NB4 (cell line): ENCODE measurements at regions not wholly inside any gene's neighbourhood (a gene's known extent, or its start where the extent isn't known, plus 50 kb on each side); places are given as distances from the start of the nearest gene placed in this dataset.

Experiments
- DNase-seq: peaks from one replicate; pipeline ENCODE4 v3.0.0; 2010; ENCODE audit warnings: low read depth
- H3K4me3 ChIP-seq: one replicate; pipeline ENCODE4 v1.5.1; 2011; ENCODE audit warnings: mild to moderate bottlenecking, low read depth, low read length, moderate library complexity
- CTCF ChIP-seq: IDR thresholded peaks from one replicate; pipeline ENCODE4 v1.5.1; 2012; ENCODE audit warnings: low read depth, low read length
- MYC ChIP-seq: IDR thresholded peaks from 2 replicates; pipeline ENCODE4 v1.6.1; 2011; ENCODE audit warnings: low read depth, low read length
- POLR2A ChIP-seq: IDR thresholded peaks from 2 replicates; pipeline ENCODE4 v1.6.1; 2011; ENCODE audit warnings: mild to moderate bottlenecking; ENCODE audit not compliant: insufficient read length; ENCODE audit errors: extremely low read depth
- TF ChIP-seq, protein P1 (sequence below): IDR thresholded peaks from 2 replicates; pipeline ENCODE4 v1.6.1; 2011; ENCODE audit warnings: low read depth, low read length

GRCh38 chr10:44680764-44681163, 230.4 kb upstream of the TMEM72 start:
- no peak for DNase-seq
- TF ChIP-seq POLR2A, result no peak
- TF ChIP-seq MYC, result no peak
- TF ChIP-seq CTCF, result no peak
- TF ChIP-seq, protein P1, sequence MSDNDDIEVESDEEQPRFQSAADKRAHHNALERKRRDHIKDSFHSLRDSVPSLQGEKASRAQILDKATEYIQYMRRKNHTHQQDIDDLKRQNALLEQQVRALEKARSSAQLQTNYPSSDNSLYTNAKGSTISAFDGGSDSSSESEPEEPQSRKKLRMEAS, result no peak
- H3K4me3 ChIP-seq, result no peak overlapping the region

DNA sequence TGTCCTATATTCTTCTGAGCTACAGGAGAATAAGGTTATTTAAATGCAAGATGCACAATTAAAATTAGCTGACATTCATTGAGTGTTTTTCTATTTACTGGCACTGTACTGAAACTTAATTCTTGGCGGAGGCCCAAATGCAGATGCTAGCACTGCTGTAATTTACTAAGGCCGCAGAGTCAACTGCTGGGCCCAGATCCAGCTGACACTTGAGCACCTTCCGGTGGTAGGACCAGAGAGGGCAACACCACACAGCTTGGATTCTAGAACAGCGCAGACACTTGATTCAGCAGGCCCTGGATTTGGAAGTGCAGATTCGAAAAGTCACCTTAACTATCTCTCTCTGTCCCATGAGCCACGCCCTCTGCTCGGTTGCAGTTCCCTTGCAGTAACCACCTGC, 228.6 kb upstream of the TMEM72 start:
- DNase-seq, result no peak

GRCh38 chr10:44684661-44685060, 226.5 kb upstream of the TMEM72 start:
- DNase-seq, result no peak
- H3K4me3 ChIP-seq, result no peak overlapping the region
- TF ChIP-seq MYC (no peak), POLR2A (no peak), CTCF (no peak)
- TF ChIP-seq, protein P1, result no peak

More for the DNA sequence above, 228.6 kb upstream of the TMEM72 start:
- TF ChIP-seq POLR2A, result no peak
- TF ChIP-seq, protein P1, result no peak
- no peak for TF ChIP-seq CTCF
- TF ChIP-seq MYC, result no peak
- H3K4me3 ChIP-seq, result no peak overlapping the region

GRCh38 chr10:44685220-44685619, 225.9 kb upstream of the TMEM72 start:
- no peak overlapping the region for H3K4me3 ChIP-seq
- TF ChIP-seq, protein P1, result no peak
- no peak for TF ChIP-seq CTCF
- TF ChIP-seq POLR2A, result no peak
- no peak for TF ChIP-seq MYC
- DNase-seq, result no peak

DNA sequence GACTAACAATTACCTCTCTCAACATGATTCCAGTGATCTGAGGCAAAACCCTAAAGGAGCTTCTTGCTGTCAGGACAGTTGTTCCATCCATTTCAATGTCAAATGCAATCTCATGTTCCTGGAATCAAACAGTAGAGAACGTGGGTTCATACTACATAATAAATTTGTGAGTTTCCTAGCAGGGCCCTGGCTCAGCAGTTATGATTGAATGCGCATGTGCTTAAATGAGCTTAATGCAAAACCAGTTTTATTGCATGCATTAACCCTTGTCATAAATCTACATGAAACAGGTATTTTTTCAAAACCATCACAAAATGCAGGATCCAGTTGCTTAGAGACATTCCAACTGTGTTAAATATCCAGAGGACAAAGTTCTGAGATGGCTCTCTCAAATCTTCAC, 225.4 kb upstream of the TMEM72 start:
- TF ChIP-seq CTCF (no peak), MYC (no peak), POLR2A (no peak)
- TF ChIP-seq, protein P1, result no peak
- DNase-seq, result no peak
- H3K4me3 ChIP-seq, result no peak overlapping the region

DNA sequence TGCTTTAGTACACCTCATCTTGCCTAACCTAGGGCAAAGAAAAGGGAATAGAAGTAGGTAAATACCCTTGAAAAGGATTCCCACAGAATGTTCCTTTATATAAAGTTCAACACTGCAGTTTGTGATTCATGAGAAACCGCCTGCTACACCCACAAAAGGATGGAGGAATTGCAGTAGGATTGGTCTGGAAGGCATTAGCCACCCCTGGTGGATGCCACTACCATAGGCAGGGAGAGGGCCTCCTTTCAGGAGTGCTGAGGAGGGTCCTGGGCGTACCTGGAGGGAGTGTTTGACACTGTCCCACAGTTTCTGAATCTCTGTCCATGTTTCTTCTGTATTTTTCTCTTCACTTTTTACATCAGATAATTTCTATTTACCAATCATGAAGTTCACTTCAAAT, 221.8 kb upstream of the TMEM72 start:
- TF ChIP-seq MYC, result no peak
- no peak for TF ChIP-seq POLR2A
- peak; percentile 2 for TF ChIP-seq CTCF
- TF ChIP-seq, protein P1, result no peak
- no peak for DNase-seq

More for the DNA sequence above, 221.8 kb upstream of the TMEM72 start:
- H3K4me3 ChIP-seq, result no peak overlapping the region
